ENCODE measurements at regions not wholly inside any gene's neighbourhood (a gene's known extent, or its start where the extent isn't known, plus 50 kb on each side); places are given as distances from the start of the nearest gene placed in this dataset.

GRCh38 chr18:55688030-55688429, 100.0 kb upstream of the TCF4 start:
- H3K79me2 ChIP-seq (ENCODE audit: insufficient read depth, low read length), result no peaks in the 10 kb centered on the region
- no peak overlapping the region for H3K4me3 ChIP-seq (ENCODE audit: insufficient read depth, low read depth, low read length)
- no peaks in the 10 kb centered on the region for H3K4me1 ChIP-seq (ENCODE audit: insufficient read depth, low read length)
- H3K4me1 Mint-ChIP-seq (ENCODE audit: low read depth, unreplicated experiment), result no peaks in the 10 kb centered on the region
- H3K4me3 Mint-ChIP-seq (ENCODE audit: unreplicated experiment), result no peak overlapping the region
- TF ChIP-seq CTCF (IDR thresholded peaks at IDR 0.05; ENCODE audit: insufficient read depth, low read depth, low read length) (no peak), EZH2 (IDR thresholded peaks at IDR 0.05; ENCODE audit: insufficient read depth, low read length) (no peak)
- no peak for FAIRE-seq
- no peak overlapping the region for H3K27ac Mint-ChIP-seq (ENCODE audit: unreplicated experiment)
- no peaks in the 10 kb centered on the region for H4K20me1 ChIP-seq (ENCODE audit: insufficient read depth, low read length)
- H3K9me3 Mint-ChIP-seq (ENCODE audit: unreplicated experiment), result no peaks in the 10 kb centered on the region
- no peaks in the 10 kb centered on the region for H3K27me3 ChIP-seq (ENCODE audit: insufficient read depth, low read length)
- no peak for DNase-seq (ENCODE audit: low read depth)
- H3K4me2 ChIP-seq (ENCODE audit: low read length), result no peak overlapping the region
- H3K27ac ChIP-seq (ENCODE audit: low read depth, low read length), result no peak overlapping the region
- H3K36me3 ChIP-seq (ENCODE audit: insufficient read depth, low read length), result no peaks in the 10 kb centered on the region
- no peaks in the 10 kb centered on the region for H3K9me3 ChIP-seq (ENCODE audit: insufficient read depth, low read depth, low read length)
- no peak overlapping the region for H3K9ac ChIP-seq (ENCODE audit: low read length)
- peak overlapping the region; percentile 8 for H2AFZ ChIP-seq (ENCODE audit: low read depth, low read length)
- no peaks in the 10 kb centered on the region for H3K36me3 Mint-ChIP-seq (ENCODE audit: low read depth, unreplicated experiment)
- H3K27me3 Mint-ChIP-seq (ENCODE audit: low read depth, unreplicated experiment), result no peaks in the 10 kb centered on the region

GRCh38 chr18:55687106-55687505, 99.1 kb upstream of the TCF4 start:
- no peak overlapping the region for H3K9ac ChIP-seq (ENCODE audit: low read length)
- no peaks in the 10 kb centered on the region for H3K4me1 ChIP-seq (ENCODE audit: insufficient read depth, low read length)
- no peaks in the 10 kb centered on the region for H3K79me2 ChIP-seq (ENCODE audit: insufficient read depth, low read length)
- Mint-ChIP-seq H3K27me3 (ENCODE audit: low read depth, unreplicated experiment) (no peaks in the 10 kb centered on the region), H3K9me3 (ENCODE audit: unreplicated experiment) (no peaks in the 10 kb centered on the region), H3K27ac (ENCODE audit: unreplicated experiment) (no peak overlapping the region), H3K4me3 (ENCODE audit: unreplicated experiment) (no peak overlapping the region), H3K36me3 (ENCODE audit: low read depth, unreplicated experiment) (no peaks in the 10 kb centered on the region), H3K4me1 (ENCODE audit: low read depth, unreplicated experiment) (no peaks in the 10 kb centered on the region)
- no peak overlapping the region for H3K4me3 ChIP-seq (ENCODE audit: insufficient read depth, low read depth, low read length)
- no peaks in the 10 kb centered on the region for H4K20me1 ChIP-seq (ENCODE audit: insufficient read depth, low read length)
- FAIRE-seq, result no peak
- H3K27ac ChIP-seq (ENCODE audit: low read depth, low read length), result no peak overlapping the region
- H3K36me3 ChIP-seq (ENCODE audit: insufficient read depth, low read length), result no peaks in the 10 kb centered on the region
- TF ChIP-seq EZH2 (IDR thresholded peaks at IDR 0.05; ENCODE audit: insufficient read depth, low read length), result no peak
- no peak for TF ChIP-seq CTCF (IDR thresholded peaks at IDR 0.05; ENCODE audit: insufficient read depth, low read depth, low read length)
- DNase-seq (ENCODE audit: low read depth), result no peak
- H2AFZ ChIP-seq (ENCODE audit: low read depth, low read length), result no peak overlapping the region
- no peak overlapping the region for H3K4me2 ChIP-seq (ENCODE audit: low read length)
- no peaks in the 10 kb centered on the region for H3K27me3 ChIP-seq (ENCODE audit: insufficient read depth, low read length)
- H3K9me3 ChIP-seq (ENCODE audit: insufficient read depth, low read depth, low read length), result no peaks in the 10 kb centered on the region

DNA sequence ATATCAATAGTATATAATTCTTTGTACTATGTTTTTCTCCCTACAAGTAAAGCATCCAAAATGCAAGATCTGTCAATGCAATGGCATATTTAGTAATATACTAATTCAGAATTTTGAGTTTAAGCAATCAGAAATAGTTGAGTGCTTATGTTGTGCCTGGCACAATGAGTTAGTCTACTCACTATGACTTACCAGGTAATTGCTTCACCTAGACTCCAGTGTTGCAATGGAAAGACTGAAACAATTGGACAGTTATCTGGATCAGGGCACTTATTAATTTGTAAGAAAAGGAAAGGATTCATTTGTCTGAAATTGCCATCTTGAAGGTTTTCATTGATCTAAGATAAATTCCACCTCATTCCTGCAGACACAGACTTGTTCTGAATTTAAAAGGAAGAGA, 97.6 kb upstream of the TCF4 start:
- Histone ChIP-seq H2AFZ (ENCODE audit: low read depth, low read length) (no peak overlapping the region), H3K27ac (ENCODE audit: low read depth, low read length) (no peak overlapping the region), H3K27me3 (ENCODE audit: insufficient read depth, low read length) (no peaks in the 10 kb centered on the region), H4K20me1 (ENCODE audit: insufficient read depth, low read length) (no peaks in the 10 kb centered on the region), H3K4me3 (ENCODE audit: insufficient read depth, low read depth, low read length) (no peak overlapping the region), H3K9me3 (ENCODE audit: insufficient read depth, low read depth, low read length) (no peaks in the 10 kb centered on the region), H3K79me2 (ENCODE audit: insufficient read depth, low read length) (no peaks in the 10 kb centered on the region), H3K9ac (ENCODE audit: low read length) (no peak overlapping the region), H3K36me3 (ENCODE audit: insufficient read depth, low read length) (no peaks in the 10 kb centered on the region), H3K4me2 (ENCODE audit: low read length) (no peak overlapping the region), H3K4me1 (ENCODE audit: insufficient read depth, low read length) (no peaks in the 10 kb centered on the region)
- DNase-seq (ENCODE audit: low read depth), result no peak
- no peak for FAIRE-seq
- Mint-ChIP-seq H3K27ac (ENCODE audit: unreplicated experiment) (no peak overlapping the region), H3K4me3 (ENCODE audit: unreplicated experiment) (no peak overlapping the region), H3K9me3 (ENCODE audit: unreplicated experiment) (no peaks in the 10 kb centered on the region), H3K36me3 (ENCODE audit: low read depth, unreplicated experiment) (no peaks in the 10 kb centered on the region), H3K27me3 (ENCODE audit: low read depth, unreplicated experiment) (no peaks in the 10 kb centered on the region), H3K4me1 (ENCODE audit: low read depth, unreplicated experiment) (no peaks in the 10 kb centered on the region)
- no peak for TF ChIP-seq CTCF (IDR thresholded peaks at IDR 0.05; ENCODE audit: insufficient read depth, low read depth, low read length)
- no peak for TF ChIP-seq EZH2 (IDR thresholded peaks at IDR 0.05; ENCODE audit: insufficient read depth, low read length)
